Effector CD8-positive, alpha-beta T cell (primary cell): ENCODE measurements at regions not wholly inside any gene's neighbourhood (a gene's known extent, or its start where the extent isn't known, plus 50 kb on each side); places are given as distances from the start of the nearest gene placed in this dataset.

Experiments used
- DNase-seq: peaks from one replicate; lab custom pipeline; 2025; lab: John Stamatoyannopoulos, UW

- no peak for DNase-seq
Measured at GRCh38 chr17:77001487-77001886, 133.3 kb downstream of the MGAT5B start.

DNA sequence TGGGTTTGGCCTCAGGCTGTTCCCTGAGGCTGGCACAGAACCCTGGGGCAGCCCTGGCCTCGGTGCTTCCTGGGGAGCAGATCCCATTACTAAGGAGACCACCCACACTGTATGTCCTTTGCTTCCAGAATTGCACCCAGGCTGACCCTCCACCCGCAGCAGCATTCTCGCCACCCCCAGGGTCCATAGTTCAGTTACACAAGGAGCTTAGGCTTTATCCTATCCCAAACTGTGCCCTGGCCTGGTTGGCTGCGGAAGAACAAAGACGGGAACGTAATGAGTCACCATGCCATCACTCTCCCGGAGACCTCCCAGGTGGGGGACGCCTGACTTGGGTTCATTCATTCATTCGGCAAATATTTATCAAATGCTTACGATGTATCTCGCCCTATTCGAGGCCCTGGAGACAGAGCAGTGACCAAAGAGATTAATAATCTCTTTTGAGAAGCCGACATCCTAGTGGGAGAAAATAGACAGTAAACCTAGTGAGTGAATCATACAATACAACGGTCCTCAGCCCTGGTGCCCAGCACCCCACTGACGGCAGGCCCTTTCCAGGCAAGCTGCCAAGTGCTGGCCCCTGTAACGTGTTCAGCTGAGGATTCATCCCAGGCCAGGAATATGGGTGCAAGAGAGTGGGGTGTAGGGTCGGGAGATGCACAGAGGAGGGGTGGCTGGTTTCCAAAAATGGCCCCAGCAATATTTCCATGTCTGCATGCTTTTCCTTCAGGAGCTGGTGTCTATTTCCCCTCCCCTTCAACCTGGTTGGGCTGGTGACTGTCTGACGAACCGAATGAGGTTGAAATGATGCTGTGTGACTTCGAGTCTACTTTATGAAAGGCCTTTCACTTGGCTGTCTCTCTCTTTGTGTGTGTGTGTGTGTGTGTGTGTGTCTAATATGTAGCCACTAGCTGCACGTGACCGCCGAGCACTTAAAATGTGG is 134.2 kb downstream of the MGAT5B start:
- DNase-seq: no peak

DNA sequence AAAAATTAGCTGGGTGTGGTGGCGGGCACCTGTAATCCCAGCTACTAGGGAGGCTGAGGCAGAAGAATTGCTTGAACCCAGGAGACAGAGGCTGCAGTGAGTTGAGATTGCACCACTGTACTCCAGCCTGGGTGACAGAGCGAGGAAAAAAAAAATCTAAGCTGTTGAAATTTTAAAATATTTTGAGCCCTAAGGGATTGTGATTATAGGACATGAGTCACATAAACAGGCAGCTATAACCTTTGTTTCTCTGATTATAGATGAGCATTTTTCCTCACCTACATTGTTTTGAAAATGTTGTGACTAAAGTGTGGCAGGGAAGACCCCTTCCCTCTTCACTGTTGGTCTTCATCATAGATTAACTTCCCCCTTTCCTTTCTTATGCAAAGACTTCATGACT is 135.5 kb downstream of the MGAT5B start:
- DNase-seq: no peak

GRCh38 chr17:77006971-77007649 is 133.7 kb upstream of the SEC14L1 start:
- no peak for DNase-seq

GRCh38 chr17:77009877-77010276 is 130.9 kb upstream of the SEC14L1 start:
- DNase-seq: no peak

GRCh38 chr17:77010667-77011066 is 130.1 kb upstream of the SEC14L1 start:
- no peak for DNase-seq

- peak; percentile 9 for DNase-seq
Measured at GRCh38 chr17:77011173-77012011, 129.4 kb upstream of the SEC14L1 start.

DNA sequence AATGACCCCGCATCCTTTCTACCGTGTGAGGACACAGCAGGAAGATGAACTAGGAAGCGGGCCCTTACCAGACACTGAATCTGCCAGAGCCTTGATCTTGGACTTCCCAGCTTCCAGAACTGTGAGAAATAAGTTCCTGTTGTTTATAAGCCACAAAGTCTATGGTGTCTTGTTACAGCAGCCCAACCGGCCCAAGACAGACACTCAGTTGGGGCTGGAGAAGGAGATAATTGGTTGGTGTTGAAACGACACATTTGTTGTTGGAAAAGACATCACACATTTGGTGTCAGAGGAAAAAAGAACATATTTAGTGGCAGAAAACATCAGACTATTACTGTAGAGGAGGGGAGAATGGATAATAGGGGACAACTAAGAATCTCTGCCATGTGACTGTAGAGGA is 122.3 kb upstream of the SEC14L1 start:
- no peak for DNase-seq

GRCh38 chr17:77019893-77020379 is 120.8 kb upstream of the SEC14L1 start:
- no peak for DNase-seq

GRCh38 chr17:77020973-77021372 is 119.8 kb upstream of the SEC14L1 start:
- DNase-seq: no peak

DNA sequence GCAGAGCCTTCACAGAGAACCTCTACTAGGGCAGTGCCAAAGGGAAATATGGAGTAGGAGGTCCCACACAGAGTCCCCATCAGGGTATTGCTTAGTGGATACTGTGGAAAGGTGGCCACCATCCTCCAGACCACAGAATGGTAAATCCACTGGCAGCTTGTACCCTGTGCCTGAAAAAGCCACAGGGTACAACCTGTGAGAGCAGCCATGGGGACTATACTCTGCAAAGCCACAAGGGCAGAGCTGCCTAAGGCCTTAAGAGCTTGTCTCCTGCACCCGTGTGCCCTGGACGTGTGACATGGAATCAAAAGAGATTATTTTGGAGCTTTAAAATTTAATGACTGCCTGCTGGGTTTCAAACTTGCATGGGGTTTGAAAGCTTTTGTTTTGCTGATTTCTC is 118.0 kb upstream of the SEC14L1 start:
- DNase-seq: no peak

- DNase-seq: no peak
Measured at GRCh38 chr17:77025781-77026180, 115.0 kb upstream of the SEC14L1 start.

DNA sequence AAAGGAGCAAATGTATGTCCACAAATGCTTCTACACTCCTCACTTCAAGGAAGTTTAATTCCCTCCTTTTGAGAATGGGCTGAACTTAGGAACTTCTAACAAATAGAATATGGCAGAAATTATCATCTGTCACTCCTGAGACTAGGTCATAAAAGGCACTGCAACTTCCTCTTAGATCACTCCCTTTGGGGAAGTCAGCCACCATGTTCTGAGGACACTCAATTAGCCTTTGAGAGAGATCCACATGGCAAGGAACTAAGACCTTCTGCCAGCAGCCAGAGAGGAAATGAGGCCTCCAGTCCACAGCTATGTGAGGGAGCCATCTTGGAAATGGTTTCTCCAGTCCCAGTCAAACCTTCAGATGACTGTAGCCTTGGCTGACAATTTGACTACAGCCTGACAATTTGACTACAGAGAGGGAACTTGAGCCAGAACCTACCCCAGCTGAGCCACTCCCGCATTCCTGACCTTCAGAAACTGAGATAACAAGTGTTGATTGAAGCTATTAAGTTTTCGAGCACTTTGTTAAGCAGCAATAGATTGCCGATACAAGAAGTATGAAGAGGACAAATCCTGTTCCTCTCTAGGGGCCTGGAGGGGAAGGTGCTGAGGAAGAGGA is 113.4 kb upstream of the SEC14L1 start:
- DNase-seq: no peak

DNA sequence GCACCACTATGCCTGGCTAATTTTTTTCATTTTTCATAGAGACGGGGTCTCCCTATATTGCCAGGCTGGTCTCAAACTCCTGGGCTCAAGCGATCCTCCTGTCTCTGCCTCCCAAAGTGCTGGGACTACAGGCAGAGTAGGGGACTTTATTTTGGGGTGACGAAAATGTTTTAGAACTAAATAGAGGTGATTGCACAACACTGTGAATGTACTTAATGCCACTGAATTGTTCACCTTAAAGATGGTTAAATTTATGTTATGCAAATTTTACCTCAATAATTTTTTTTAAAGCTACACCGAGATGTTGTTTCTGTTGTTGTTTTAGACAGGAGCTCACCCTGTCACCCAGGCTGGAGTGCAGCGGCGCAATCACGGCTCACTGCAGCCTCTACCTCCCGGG is 111.9 kb upstream of the SEC14L1 start:
- no peak for DNase-seq

GRCh38 chr17:77032929-77033328 is 107.8 kb upstream of the SEC14L1 start:
- DNase-seq: no peak

DNA sequence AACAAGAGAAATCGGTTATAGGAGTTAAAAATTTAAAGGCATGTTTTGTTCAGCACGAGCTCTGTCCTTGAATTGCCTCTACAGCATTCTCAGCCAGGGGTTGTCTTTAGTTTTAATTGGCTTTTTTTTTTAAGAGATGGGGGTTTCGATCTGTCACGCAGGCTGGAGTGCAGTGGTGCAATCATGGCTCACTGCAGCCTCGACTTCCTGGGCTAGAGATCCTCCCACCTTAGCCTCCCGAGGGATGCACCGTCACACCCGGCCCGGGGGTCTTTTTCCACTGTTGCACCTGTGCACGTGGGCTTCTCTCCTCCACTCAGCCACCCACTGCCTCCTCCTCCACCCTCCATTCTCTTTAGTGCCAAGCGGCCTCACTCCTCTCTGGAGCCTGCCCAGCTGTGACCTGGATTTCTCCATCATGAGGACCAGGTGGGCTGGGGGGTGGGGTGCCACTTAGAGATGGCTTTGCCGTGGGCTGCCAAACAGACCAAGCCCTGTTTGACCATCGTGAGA is 106.8 kb upstream of the SEC14L1 start:
- no peak for DNase-seq

GRCh38 chr17:77034677-77035424 is 105.9 kb upstream of the SEC14L1 start:
- no peak for DNase-seq

DNA sequence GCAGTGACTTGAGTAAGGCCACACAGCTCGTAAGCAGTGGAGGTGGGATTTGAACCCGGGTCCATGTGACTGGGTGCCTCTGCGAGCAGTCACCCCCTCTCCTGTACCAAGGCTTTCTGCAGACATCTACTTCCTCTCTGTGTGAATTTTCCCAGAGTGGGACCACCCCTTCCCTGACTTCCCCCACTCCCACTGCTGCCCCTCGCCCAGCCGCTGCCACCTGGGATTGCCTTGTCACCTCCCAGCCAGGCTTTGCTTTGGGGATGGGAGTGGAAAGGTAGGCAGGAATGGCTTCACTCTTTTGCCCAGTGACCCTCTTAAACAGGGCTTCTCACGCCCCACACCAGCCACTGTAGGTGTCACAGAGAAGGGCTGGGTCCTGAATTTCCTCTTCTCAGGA is 105.2 kb upstream of the SEC14L1 start:
- no peak for DNase-seq

- DNase-seq: no peak
Measured at GRCh38 chr17:77036136-77036840, 104.5 kb upstream of the SEC14L1 start.

DNA sequence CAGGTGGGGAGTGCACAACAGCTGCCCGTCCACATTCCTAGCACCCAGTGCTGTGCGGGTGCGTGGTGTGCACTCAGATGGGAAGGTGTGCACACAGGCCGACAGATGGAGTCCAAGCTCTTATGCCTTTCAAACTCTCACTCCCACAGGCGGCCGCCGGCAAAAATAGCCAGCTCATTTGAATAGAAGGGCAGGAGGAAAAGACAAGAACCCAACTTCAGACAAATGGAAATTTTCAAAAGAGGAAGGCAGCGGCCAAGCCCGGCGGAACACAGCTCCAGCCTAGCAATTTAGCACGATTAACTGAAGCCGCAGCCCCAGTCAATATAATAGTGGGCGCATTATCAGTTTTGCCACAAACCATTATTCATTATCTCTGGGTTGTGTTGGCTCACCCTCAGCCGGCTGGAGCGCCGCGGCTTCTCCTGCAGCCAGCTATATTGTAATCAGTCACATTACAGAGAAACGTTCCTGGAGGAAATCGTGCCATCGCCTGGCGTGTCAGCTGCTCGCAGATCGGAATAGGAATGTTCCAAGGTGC is 103.9 kb upstream of the SEC14L1 start:
- DNase-seq: no peak
